H1 (cell line): ENCODE measurements at regions not wholly inside any gene's neighbourhood (a gene's known extent, or its start where the extent isn't known, plus 50 kb on each side); places are given as distances from the start of the nearest gene placed in this dataset.

Experiments used
- CTCF ChIA-PET: fragments of 300-600 bp; sonication (Branson Sonifier 250); formaldehyde crosslinking; loops from one replicate; lab custom pipeline; 2021; ENCODE audit not compliant: partially characterized antibody; lab: Charles Lee
- POLR2A ChIA-PET: fragments of 300-600 bp; sonication (Branson Sonifier 250); formaldehyde crosslinking; loops from one replicate; lab custom pipeline; 2021; ENCODE audit warnings: inconsistent platforms; ENCODE audit not compliant: partially characterized antibody; lab: Charles Lee
- DNase-seq, 2 experiments: peaks; one replicate each; pipeline versions ENCODE4 v3.0.0 to v3.0.0-alpha.2; 2010 to 2022; ENCODE audit warnings: low spot score in 2 of 2, low read depth in 1 of 2, mixed read lengths in 1 of 2
- FAIRE-seq: peaks from 2 replicates; lab custom pipeline; 2011; peaks lifted over from hg19 to GRCh38; lab: Jason Lieb, UNC
- H2AFZ ChIP-seq: 2 replicates; pipeline ENCODE4 v1.8.1; 2012; ENCODE audit warnings: low read length, inconsistent platforms
- H2AK5ac ChIP-seq: 2 replicates; pipeline ENCODE4 v1.6.1; 2013; ENCODE audit warnings: low read depth, low read length
- H2BK120ac ChIP-seq: replicated peaks from 2 replicates; pipeline ENCODE3; 2013; ENCODE audit warnings: low read depth, low read length, inconsistent platforms
- H2BK12ac ChIP-seq: 2 replicates; pipeline ENCODE4 v1.6.1; 2013; ENCODE audit warnings: low read depth, low read length
- H2BK15ac ChIP-seq: 2 replicates; pipeline ENCODE4 v1.6.1; 2013; ENCODE audit warnings: low read length
- H2BK20ac ChIP-seq: 2 replicates; pipeline ENCODE4 v1.6.1; 2013; ENCODE audit warnings: low read length
- H2BK5ac ChIP-seq: 2 replicates; pipeline ENCODE4 v1.6.1; 2013; ENCODE audit warnings: low read depth, low read length
- H3K14ac ChIP-seq: 2 replicates; pipeline ENCODE4 v1.6.1; 2013; ENCODE audit warnings: inconsistent platforms; ENCODE audit not compliant: insufficient read length
- H3K18ac ChIP-seq: 2 replicates; pipeline ENCODE4 v1.6.1; 2013; ENCODE audit warnings: low read length; ENCODE audit errors: extremely low read depth
- H3K23ac ChIP-seq: 2 replicates; pipeline ENCODE4 v1.6.1; 2013; ENCODE audit warnings: inconsistent platforms; ENCODE audit not compliant: insufficient read length
- H3K23me2 ChIP-seq: 2 replicates; pipeline ENCODE4 v1.6.1; 2013; ENCODE audit warnings: low read depth, low read length
- H3K27ac ChIP-seq: 2 replicates; pipeline ENCODE4 v1.6.1; 2011; ENCODE audit warnings: low read depth, low read length, inconsistent platforms
- H3K27me3 ChIP-seq, 4 experiments: replicated peaks in 1 of 4; 1 replicate in 1 of 4; 2 replicates in 3 of 4; pipeline versions ENCODE4 v1.6.1 to v1.8.1; 2011 to 2013; ENCODE audit warnings: low read length in 3 of 4, mild to moderate bottlenecking in 3 of 4, inconsistent platforms in 2 of 4, mixed read lengths in 2 of 4, moderate library complexity in 1 of 4; ENCODE audit not compliant: control insufficient read depth in 3 of 4, insufficient read depth in 3 of 4; ENCODE audit errors: extremely low read depth in 1 of 4
- H3K36me3 ChIP-seq, 4 experiments: 2 replicates each; pipeline versions ENCODE4 v1.6.1 to v1.8.1; 2011 to 2013; ENCODE audit warnings: mild to moderate bottlenecking in 4 of 4, low read length in 3 of 4, moderate library complexity in 2 of 4, control low read depth in 1 of 4, inconsistent platforms in 1 of 4; ENCODE audit not compliant: insufficient read depth in 4 of 4, control insufficient read depth in 2 of 4
- H3K4ac ChIP-seq: replicated peaks from 2 replicates; pipeline ENCODE3; 2013; ENCODE audit warnings: low read length, low read depth, mixed read lengths, inconsistent platforms; ENCODE audit not compliant: insufficient read length
- H3K4me1 ChIP-seq, 4 experiments: replicated peaks in 1 of 4; 1 replicate in 1 of 4; 2 replicates in 3 of 4; pipeline versions ENCODE4 v1.6.1 to v1.8.1; 2011 to 2013; ENCODE audit warnings: low read length in 3 of 4, inconsistent platforms in 2 of 4, mixed read lengths in 1 of 4; ENCODE audit not compliant: insufficient read depth in 4 of 4, control insufficient read depth in 3 of 4
- H3K4me2 ChIP-seq, 2 experiments: 2 replicates each; pipeline versions ENCODE4 v1.6.1 to v1.8.1; 2011 to 2013; ENCODE audit warnings: low read depth in 2 of 2, low read length in 2 of 2, control low read depth in 1 of 2, inconsistent platforms in 1 of 2, mild to moderate bottlenecking in 1 of 2; ENCODE audit not compliant: insufficient read depth in 1 of 2
- H3K4me3 ChIP-seq, 4 experiments: fragments of 200-600, 300-600 bp in 1 of 4; sonication (generic), shearing (Covaris generic), sonication (Bioruptor Twin) in 1 of 4; 2 replicates each; pipeline versions ENCODE4 v1.5.1 to v1.8.1; 2011 to 2016; ENCODE audit warnings: low read length in 4 of 4, low read depth in 3 of 4, control low read depth in 2 of 4, inconsistent platforms in 2 of 4, mild to moderate bottlenecking in 2 of 4, mixed read lengths in 1 of 4, moderate library complexity in 1 of 4; ENCODE audit not compliant: insufficient read depth in 2 of 4; ENCODE audit errors: extremely low read depth in 1 of 4
- H3K56ac ChIP-seq: replicated peaks from 2 replicates; pipeline ENCODE3; 2013; ENCODE audit warnings: low read depth, mild to moderate bottlenecking, mixed read lengths, low read length, inconsistent platforms; ENCODE audit not compliant: insufficient read length
- H3K79me1 ChIP-seq: 2 replicates; pipeline ENCODE4 v1.6.1; 2013; ENCODE audit warnings: low read depth, low read length, control low read depth
- H3K79me2 ChIP-seq, 2 experiments: 2 replicates each; pipeline versions ENCODE4 v1.6.1 to v1.8.1; 2012 to 2013; ENCODE audit warnings: low read length in 2 of 2, mild to moderate bottlenecking in 2 of 2, inconsistent platforms in 1 of 2; ENCODE audit not compliant: insufficient read depth in 2 of 2, control insufficient read depth in 1 of 2
- H3K9ac ChIP-seq, 4 experiments: replicated peaks in 1 of 4; 1 replicate in 1 of 4; 2 replicates in 3 of 4; pipeline versions ENCODE4 v1.6.1 to v1.8.1; 2011 to 2013; ENCODE audit warnings: low read depth in 3 of 4, low read length in 3 of 4, control low read depth in 2 of 4, mild to moderate bottlenecking in 2 of 4, moderate library complexity in 2 of 4, inconsistent platforms in 1 of 4; ENCODE audit errors: extremely low read depth in 1 of 4
- H3K9me3 ChIP-seq, 2 experiments: 2 replicates each; pipeline versions ENCODE4 v1.6.1 to v1.8.1; 2012 to 2013; ENCODE audit warnings: mild to moderate bottlenecking in 2 of 2, moderate library complexity in 2 of 2, control low read depth in 1 of 2, inconsistent platforms in 1 of 2, low read depth in 1 of 2, low read length in 1 of 2, mixed read lengths in 1 of 2; ENCODE audit not compliant: insufficient read depth in 2 of 2
- H4K20me1 ChIP-seq, 2 experiments: replicated peaks in 1 of 2; 2 replicates each; pipeline versions ENCODE3 to v1.8.1; 2011 to 2013; ENCODE audit warnings: inconsistent platforms in 2 of 2, low read length in 2 of 2, mild to moderate bottlenecking in 1 of 2; ENCODE audit not compliant: insufficient read depth in 2 of 2, control insufficient read depth in 1 of 2
- H4K5ac ChIP-seq: 2 replicates; pipeline ENCODE4 v1.6.1; 2013; ENCODE audit warnings: low read length, low read depth, mixed read lengths, inconsistent platforms; ENCODE audit not compliant: insufficient read length
- H4K8ac ChIP-seq: 2 replicates; pipeline ENCODE4 v1.8.0; 2013; ENCODE audit warnings: mild to moderate bottlenecking, moderate library complexity, low read length, inconsistent platforms; ENCODE audit not compliant: insufficient read depth; ENCODE audit errors: extremely low read depth
- H4K91ac ChIP-seq: replicated peaks from 2 replicates; pipeline ENCODE3; 2013; ENCODE audit warnings: low read length, mixed read lengths, inconsistent platforms; ENCODE audit not compliant: insufficient read length
- RXRA ChIP-seq: IDR thresholded peaks from 2 replicates; pipeline ENCODE4 v1.6.1; 2011; ENCODE audit warnings: low read depth, mild to moderate bottlenecking, low read length, moderate library complexity; ENCODE audit not compliant: insufficient read depth
- WGBS, 2 experiments: shearing (Covaris generic) in 1 of 2; methylation state at CpG; one replicate each; pipeline versions ENCODE4 v1.1.6 to v1.1.7; 2013 to 2015; ENCODE audit warnings: low lambda C conversion rate in 2 of 2, mixed read lengths in 2 of 2, inconsistent platforms in 1 of 2, low coverage in 1 of 2, missing lambda C conversion rate in 1 of 2; ENCODE audit not compliant: insufficient replicate concordance in 2 of 2, insufficient coverage in 1 of 2, insufficient read length in 1 of 2; ENCODE audit errors: extremely low coverage in 1 of 2, missing lambda C conversion rate in 1 of 2; 5-methylcytosine and 5-hydroxymethylcytosine counted together

DNA sequence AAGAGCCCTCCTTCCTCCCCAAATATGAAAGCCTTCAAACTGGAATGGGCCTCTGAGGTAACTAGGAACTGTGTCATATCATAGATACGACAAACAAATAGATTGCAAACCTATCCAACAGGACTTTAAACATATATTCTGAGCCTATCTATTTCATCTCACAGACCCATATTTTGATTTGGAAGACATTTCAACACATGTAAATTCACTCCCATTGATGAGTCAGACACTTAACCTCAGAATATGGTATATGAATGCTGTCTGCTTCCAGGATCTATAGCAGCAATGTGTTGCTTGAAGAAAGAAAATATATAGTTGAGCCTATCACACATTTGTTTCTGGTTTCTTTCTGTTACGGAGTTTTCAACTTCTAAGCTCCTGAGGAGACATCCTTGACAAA is 221.9 kb upstream of the SAMSN1 start:
- no peak overlapping the region for H3K4ac ChIP-seq
- H2BK15ac ChIP-seq = no peak overlapping the region
- no peak for TF ChIP-seq RXRA
- H3K23me2 ChIP-seq = no peaks in the 10 kb centered on the region; the same call in 1 of the 2 replicates
- no peak overlapping the region for H3K18ac ChIP-seq
- H4K5ac ChIP-seq = no peak overlapping the region
- no peak overlapping the region for H2BK120ac ChIP-seq
- no peak overlapping the region for H3K4me3 ChIP-seq
- H3K79me1 ChIP-seq = no peaks in the 10 kb centered on the region
- no peaks in the 10 kb centered on the region for H3K79me2 ChIP-seq
- no peak overlapping the region for H3K27ac ChIP-seq
- no peak for DNase-seq
- H2BK20ac ChIP-seq = no peak overlapping the region
- H2BK5ac ChIP-seq = no peak overlapping the region
- H3K14ac ChIP-seq = no peak overlapping the region
- ChIA-PET POLR2A (no interaction called here), CTCF (no interaction called here)
- H3K9me3 ChIP-seq = no peaks in the 10 kb centered on the region
- H4K8ac ChIP-seq = no peak overlapping the region
- no peak overlapping the region for H3K9ac ChIP-seq
- H2BK12ac ChIP-seq = no peak overlapping the region
- H4K20me1 ChIP-seq = no peaks in the 10 kb centered on the region
- no peaks in the 10 kb centered on the region for H3K4me1 ChIP-seq
- H3K23ac ChIP-seq = no peak overlapping the region
- FAIRE-seq = no peak
- H2AK5ac ChIP-seq = no peak overlapping the region
- no peak overlapping the region for H3K56ac ChIP-seq
- H3K36me3 ChIP-seq = no peaks in the 10 kb centered on the region
- no peak overlapping the region for H4K91ac ChIP-seq
- no peaks in the 10 kb centered on the region for H3K27me3 ChIP-seq
- 94% methylated on average over 2 of the region's 2 CpGs; no CpG with 5 or more reads in 1 of the 2 experiments for WGBS, 2 experiments
- H2AFZ ChIP-seq = no peak overlapping the region
- H3K4me2 ChIP-seq = no peak overlapping the region
